ENCODE measurements at regions not wholly inside any gene's neighbourhood (a gene's known extent, or its start where the extent isn't known, plus 50 kb on each side); places are given as distances from the start of the nearest gene placed in this dataset.

GRCh38 chr5:109506556-109506955 is 96.8 kb upstream of the PJA2 start:
- H3K27ac Mint-ChIP-seq, result no peak overlapping the region
- POLR2A ChIA-PET, result no interaction called here
- DNase-seq, result no peak
- no peak overlapping the region for H3K4me3 Mint-ChIP-seq
- H3K4me1 Mint-ChIP-seq, result no peaks in the 10 kb centered on the region
- no peaks in the 10 kb centered on the region for H3K9me3 Mint-ChIP-seq
- no peaks in the 10 kb centered on the region for H3K27me3 Mint-ChIP-seq
- no peaks in the 10 kb centered on the region for H3K36me3 Mint-ChIP-seq (ENCODE audit: low read depth)
- CTCF ChIA-PET, result no interaction called here

GRCh38 chr5:109496112-109496511 is 86.3 kb upstream of the PJA2 start:
- no peaks in the 10 kb centered on the region for H3K4me1 Mint-ChIP-seq
- H3K27ac Mint-ChIP-seq, result no peak overlapping the region
- no peak for DNase-seq
- H3K36me3 Mint-ChIP-seq (ENCODE audit: low read depth), result no peaks in the 10 kb centered on the region
- peaks cover 3% of the 10 kb centered on the region for H3K27me3 Mint-ChIP-seq
- no peaks in the 10 kb centered on the region for H3K9me3 Mint-ChIP-seq
- no peak overlapping the region for H3K4me3 Mint-ChIP-seq
- ChIA-PET CTCF (no interaction called here), POLR2A (no interaction called here)

DNA sequence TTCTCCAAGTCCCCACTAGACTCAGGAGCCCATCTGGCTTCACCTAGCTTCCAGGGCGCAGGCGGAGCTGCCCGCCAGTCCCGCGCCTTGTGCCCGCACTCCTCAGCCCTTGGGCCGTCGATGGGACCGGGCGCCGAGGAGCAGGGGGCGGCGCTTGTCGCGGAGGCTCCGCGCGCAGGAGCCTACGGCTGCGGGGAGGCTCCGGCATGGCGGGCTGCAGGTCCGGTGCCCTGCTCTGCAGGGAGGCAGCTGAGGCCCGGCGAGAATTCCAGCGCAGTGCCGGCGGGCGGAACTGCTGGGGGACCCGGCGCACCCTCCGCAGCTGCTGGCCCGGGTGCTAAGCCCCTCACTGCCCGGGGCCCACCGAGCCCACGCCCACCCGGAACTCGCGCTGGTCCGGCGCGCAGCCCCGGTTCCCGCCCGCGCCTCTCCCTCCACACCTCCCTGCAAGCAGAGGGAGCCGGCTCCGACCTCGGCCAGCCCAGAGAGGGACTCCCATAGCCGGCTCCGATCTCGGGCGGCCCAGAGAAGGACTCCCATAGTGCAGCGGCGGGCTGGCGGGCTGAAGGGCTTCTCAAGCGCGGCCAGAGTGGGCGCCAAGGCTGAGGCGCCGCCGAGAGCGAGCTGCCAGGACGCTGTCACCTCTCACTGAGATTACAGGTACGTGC is 78.1 kb upstream of the PJA2 start:
- DNase-seq, result no peak
- H3K36me3 Mint-ChIP-seq (ENCODE audit: low read depth), result no peaks in the 10 kb centered on the region
- no peak overlapping the region for H3K4me3 Mint-ChIP-seq
- ChIA-PET CTCF (no interaction called here), POLR2A (no interaction called here)
- no peak overlapping the region for H3K27ac Mint-ChIP-seq
- peaks cover 4% of the 10 kb centered on the region for H3K27me3 Mint-ChIP-seq
- H3K9me3 Mint-ChIP-seq, result no peaks in the 10 kb centered on the region
- no peaks in the 10 kb centered on the region for H3K4me1 Mint-ChIP-seq

DNA sequence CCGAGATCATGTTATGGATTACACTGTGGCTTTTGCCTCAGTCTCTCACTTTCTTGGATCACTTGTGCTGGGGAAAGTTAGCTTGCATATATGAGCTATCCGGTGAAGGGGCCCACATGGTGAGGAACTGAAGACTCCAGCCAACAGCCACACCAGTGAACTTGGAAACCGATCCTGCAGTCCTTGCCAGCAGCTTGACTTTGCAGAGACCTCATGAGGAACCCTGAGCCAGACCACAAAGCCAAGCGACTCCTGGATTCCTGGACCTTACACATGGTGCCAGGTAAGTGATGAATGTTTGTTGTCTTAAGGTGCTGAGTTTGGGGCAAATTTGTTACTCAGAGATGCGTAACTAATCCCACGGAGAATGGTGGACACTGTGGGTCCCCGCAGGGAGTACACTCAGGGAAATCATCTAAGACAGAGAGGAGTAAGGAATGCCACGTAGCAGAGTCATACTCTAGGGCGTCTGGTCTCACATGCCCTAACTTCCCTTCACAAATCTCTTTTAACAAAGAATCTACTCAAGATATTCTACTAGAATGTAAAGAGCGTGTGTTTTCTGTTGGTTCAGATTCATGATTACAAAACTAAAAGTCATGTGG is 76.5 kb upstream of the PJA2 start:
- Mint-ChIP-seq H3K4me1 (no peaks in the 10 kb centered on the region), H3K36me3 (ENCODE audit: low read depth) (no peaks in the 10 kb centered on the region), H3K27me3 (peaks cover 3% of the 10 kb centered on the region), H3K27ac (no peak overlapping the region), H3K4me3 (no peak overlapping the region), H3K9me3 (no peaks in the 10 kb centered on the region)
- DNase-seq, result no peak
- ChIA-PET CTCF (no interaction called here), POLR2A (no interaction called here)

- Mint-ChIP-seq H3K9me3 (no peaks in the 10 kb centered on the region), H3K4me3 (no peak overlapping the region), H3K36me3 (ENCODE audit: low read depth) (no peaks in the 10 kb centered on the region), H3K27me3 (no peaks in the 10 kb centered on the region), H3K4me1 (no peaks in the 10 kb centered on the region), H3K27ac (no peak overlapping the region)
- CTCF ChIA-PET, result no interaction called here
- no peak for DNase-seq
- POLR2A ChIA-PET, result no interaction called here
Measured at GRCh38 chr5:109485030-109485429, 75.3 kb upstream of the PJA2 start.

DNA sequence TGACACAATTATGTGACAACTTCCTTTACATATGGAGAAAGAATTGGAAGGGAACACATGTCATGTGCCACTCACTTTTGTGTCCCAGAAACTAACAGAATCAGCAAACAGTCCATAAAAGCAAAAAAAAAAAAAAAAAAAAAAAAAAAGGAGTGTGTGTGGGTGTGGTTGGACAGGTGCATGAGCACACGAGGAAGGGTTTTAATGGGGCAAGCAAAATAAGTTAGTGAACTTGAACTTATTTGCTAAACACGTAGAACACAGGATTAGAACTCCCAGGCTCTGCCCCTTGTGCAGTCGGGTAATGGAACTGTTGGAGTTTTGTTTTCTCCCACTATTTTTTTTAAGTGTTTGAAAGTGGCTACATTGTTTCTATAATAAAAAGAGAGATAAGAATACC is 74.8 kb upstream of the PJA2 start:
- no peak overlapping the region for H3K4me3 Mint-ChIP-seq
- no peaks in the 10 kb centered on the region for H3K9me3 Mint-ChIP-seq
- H3K4me1 Mint-ChIP-seq, result no peaks in the 10 kb centered on the region
- no peak for DNase-seq
- ChIA-PET POLR2A (no interaction called here), CTCF (no interaction called here)
- H3K27ac Mint-ChIP-seq, result no peak overlapping the region
- H3K36me3 Mint-ChIP-seq (ENCODE audit: low read depth), result no peaks in the 10 kb centered on the region
- no peaks in the 10 kb centered on the region for H3K27me3 Mint-ChIP-seq

DNA sequence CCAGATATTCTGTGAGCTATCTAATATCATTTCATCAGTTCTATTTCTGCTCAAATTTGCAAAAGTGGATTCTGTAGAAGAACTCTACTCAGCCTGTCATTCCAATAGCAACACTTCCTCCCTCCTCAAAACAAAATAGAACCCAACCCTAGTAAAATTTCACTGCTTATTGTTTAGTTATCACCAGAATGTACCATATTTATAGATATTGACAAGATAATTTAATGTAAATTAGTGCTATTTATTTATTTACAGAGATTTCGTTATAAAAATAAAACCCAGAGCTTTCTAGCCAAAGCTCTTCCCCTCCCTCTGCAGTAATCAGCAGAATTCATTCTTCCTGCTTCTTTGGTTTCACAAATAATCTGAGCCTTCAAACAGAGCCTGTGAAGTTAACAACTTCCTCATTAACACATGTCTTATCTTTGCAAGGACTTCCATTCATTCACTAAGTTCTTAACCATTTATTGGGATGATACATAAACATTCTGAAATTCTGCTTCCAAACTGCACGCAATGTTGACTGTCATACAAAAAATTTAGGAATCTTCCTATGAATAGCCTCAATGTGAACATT is 73.7 kb upstream of the PJA2 start:
- no peak overlapping the region for H3K27ac Mint-ChIP-seq
- no peaks in the 10 kb centered on the region for H3K9me3 Mint-ChIP-seq
- no peak overlapping the region for H3K4me3 Mint-ChIP-seq
- POLR2A ChIA-PET, result no interaction called here
- DNase-seq, result no peak
- no peaks in the 10 kb centered on the region for H3K4me1 Mint-ChIP-seq
- H3K27me3 Mint-ChIP-seq, result no peaks in the 10 kb centered on the region
- CTCF ChIA-PET, result no interaction called here
- no peaks in the 10 kb centered on the region for H3K36me3 Mint-ChIP-seq (ENCODE audit: low read depth)

GRCh38 chr5:109482748-109483147 is 73.0 kb upstream of the PJA2 start:
- H3K27ac Mint-ChIP-seq, result no peak overlapping the region
- H3K4me1 Mint-ChIP-seq, result no peaks in the 10 kb centered on the region

DNA sequence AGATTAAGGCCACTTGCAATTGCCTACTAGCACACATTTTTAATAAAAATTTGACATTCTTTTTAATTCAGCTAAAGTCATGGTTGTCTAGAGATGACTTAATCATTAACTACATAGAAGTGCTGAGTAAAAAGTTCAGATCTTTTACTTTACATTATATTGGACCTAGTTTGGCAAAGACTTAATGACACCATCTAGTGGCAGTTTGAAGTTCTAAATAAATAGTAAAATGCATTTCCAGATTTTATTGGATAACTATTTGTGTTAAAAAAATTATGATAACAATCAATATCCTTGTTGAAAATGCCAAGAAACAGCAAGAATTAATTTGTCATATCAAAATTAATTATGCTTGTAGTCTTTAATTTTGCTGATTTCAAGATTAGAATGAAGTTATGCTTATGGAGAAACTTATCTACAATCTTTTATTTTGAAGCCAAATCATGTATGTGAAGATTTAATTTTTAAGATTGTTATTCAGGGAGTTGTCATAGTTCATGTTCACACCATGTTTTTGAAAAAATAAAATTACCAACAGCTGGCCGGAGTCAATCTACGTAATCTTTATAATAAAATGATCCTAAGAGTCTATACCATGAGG is 69.6 kb upstream of the PJA2 start:
- Mint-ChIP-seq H3K4me3 (no peak overlapping the region), H3K36me3 (ENCODE audit: low read depth) (no peaks in the 10 kb centered on the region), H3K27ac (no peak overlapping the region), H3K9me3 (no peaks in the 10 kb centered on the region), H3K4me1 (no peaks in the 10 kb centered on the region), H3K27me3 (no peaks in the 10 kb centered on the region)
- ChIA-PET CTCF (no interaction called here), POLR2A (no interaction called here)
- no peak for DNase-seq

More at GRCh38 chr5:109482748-109483147, 73.0 kb upstream of the PJA2 start:
- Mint-ChIP-seq H3K27me3 (no peaks in the 10 kb centered on the region), H3K36me3 (ENCODE audit: low read depth) (no peaks in the 10 kb centered on the region), H3K4me3 (no peak overlapping the region), H3K9me3 (no peaks in the 10 kb centered on the region)
- POLR2A ChIA-PET, result no interaction called here
- CTCF ChIA-PET, result no interaction called here
- no peak for DNase-seq

- Mint-ChIP-seq H3K27me3 (no peaks in the 10 kb centered on the region), H3K4me1 (no peaks in the 10 kb centered on the region), H3K27ac (no peak overlapping the region), H3K36me3 (ENCODE audit: low read depth) (no peaks in the 10 kb centered on the region), H3K9me3 (no peaks in the 10 kb centered on the region), H3K4me3 (no peak overlapping the region)
- POLR2A ChIA-PET, result no interaction called here
- CTCF ChIA-PET, result no interaction called here
- no peak for DNase-seq
Measured at GRCh38 chr5:109478830-109479229, 69.1 kb upstream of the PJA2 start.

DNA sequence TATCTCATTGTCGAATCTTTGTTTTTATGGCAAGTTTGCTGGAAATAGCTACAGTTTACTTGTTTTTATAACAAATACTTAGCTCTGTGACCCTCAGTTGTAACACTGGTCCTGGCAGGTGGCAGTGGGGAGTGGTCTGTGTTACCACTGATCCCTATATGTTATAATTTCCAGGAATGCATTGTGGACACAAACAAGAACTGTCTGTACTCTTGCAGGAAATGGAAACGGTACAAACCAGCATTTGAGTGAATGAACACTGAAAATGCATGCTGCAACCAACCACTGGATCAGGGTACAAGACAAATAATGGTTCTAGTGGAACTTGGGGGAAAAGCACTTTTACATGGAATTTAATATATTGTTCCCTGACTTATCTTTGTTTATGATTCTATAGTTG is 66.5 kb upstream of the PJA2 start:
- no peak overlapping the region for H3K4me3 Mint-ChIP-seq
- no peaks in the 10 kb centered on the region for H3K9me3 Mint-ChIP-seq
- ChIA-PET CTCF (interaction anchor here (0.6 kb wide), 1 partner anchor 418 kb away, joined by 4 read pairs; no protein-coding TSS in a partner anchor), POLR2A (no interaction called here)
- no peaks in the 10 kb centered on the region for H3K36me3 Mint-ChIP-seq (ENCODE audit: low read depth)
- no peaks in the 10 kb centered on the region for H3K4me1 Mint-ChIP-seq
- no peak overlapping the region for H3K27ac Mint-ChIP-seq
- H3K27me3 Mint-ChIP-seq, result peaks cover 1% of the 10 kb centered on the region
- no peak for DNase-seq

DNA sequence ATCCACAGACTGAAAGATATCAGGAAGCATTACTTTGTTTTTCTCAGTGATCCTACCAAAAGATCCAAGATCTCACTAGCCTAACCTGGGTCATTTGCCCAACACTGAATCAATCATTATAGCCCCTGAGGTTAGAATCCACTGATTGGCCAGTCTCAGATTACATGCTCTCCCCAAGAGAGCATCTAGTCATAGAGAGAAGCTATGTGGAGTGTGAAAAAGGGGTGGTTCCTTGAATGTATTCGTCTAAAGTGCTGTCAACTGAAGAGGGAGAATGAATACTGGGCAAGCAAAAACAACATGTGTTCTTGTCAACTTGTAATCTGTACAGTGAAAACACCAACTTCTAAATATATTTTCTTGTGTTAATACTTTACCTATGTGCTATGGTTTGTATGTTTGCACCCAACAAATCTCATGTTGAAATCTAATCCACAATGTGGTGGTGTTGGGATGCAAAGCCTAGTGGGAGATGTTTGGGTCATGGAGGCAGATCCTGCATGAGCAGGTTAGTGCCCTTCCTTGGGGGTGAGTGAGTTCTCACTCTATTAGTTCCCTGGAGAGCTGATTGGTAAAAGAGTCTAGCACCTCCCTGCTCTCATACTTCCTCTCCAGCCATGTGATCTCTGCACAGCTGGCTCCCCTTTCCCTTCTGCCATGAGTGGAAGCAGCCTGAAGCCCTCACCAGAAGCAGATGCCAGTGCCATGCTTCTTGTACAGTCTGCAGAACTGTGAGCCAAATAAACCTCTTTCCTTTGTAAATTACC is 60.3 kb upstream of the PJA2 start:
- Mint-ChIP-seq H3K9me3 (no peaks in the 10 kb centered on the region), H3K4me1 (peaks cover 5% of the 10 kb centered on the region), H3K4me3 (no peak overlapping the region), H3K27me3 (peaks cover 3% of the 10 kb centered on the region), H3K36me3 (ENCODE audit: low read depth) (no peaks in the 10 kb centered on the region), H3K27ac (no peak overlapping the region)
- no peak for DNase-seq
- ChIA-PET POLR2A (no interaction called here), CTCF (interaction anchor here (0.6 kb wide), 1 partner anchor 374 kb away, joined by 3 read pairs; no protein-coding TSS in a partner anchor)

- peak; percentile 78 for DNase-seq
- POLR2A ChIA-PET, result no interaction called here
- Mint-ChIP-seq H3K4me3 (no peak overlapping the region), H3K27me3 (peaks cover 3% of the 10 kb centered on the region), H3K9me3 (no peaks in the 10 kb centered on the region), H3K4me1 (peaks cover 5% of the 10 kb centered on the region), H3K27ac (no peak overlapping the region), H3K36me3 (ENCODE audit: low read depth) (no peaks in the 10 kb centered on the region)
- CTCF ChIA-PET, result interaction anchor here (0.6 to 0.7 kb wide), 3 partner anchors 719 to 1662 kb away, joined by 4 read pairs; no protein-coding TSS in a partner anchor
Measured at GRCh38 chr5:109468737-109469420, 59.1 kb upstream of the PJA2 start.

Measured in activated CD4-positive, alpha-beta T cell treated with anti-CD3 and anti-CD28 coated beads, Interleukin-2, amount 10 ng/mL, durations not matched to agents 7 days and 5 days (primary cell).